ENCODE measurements at regions not wholly inside any gene's neighbourhood (a gene's known extent, or its start where the extent isn't known, plus 50 kb on each side); places are given as distances from the start of the nearest gene placed in this dataset.

DNA sequence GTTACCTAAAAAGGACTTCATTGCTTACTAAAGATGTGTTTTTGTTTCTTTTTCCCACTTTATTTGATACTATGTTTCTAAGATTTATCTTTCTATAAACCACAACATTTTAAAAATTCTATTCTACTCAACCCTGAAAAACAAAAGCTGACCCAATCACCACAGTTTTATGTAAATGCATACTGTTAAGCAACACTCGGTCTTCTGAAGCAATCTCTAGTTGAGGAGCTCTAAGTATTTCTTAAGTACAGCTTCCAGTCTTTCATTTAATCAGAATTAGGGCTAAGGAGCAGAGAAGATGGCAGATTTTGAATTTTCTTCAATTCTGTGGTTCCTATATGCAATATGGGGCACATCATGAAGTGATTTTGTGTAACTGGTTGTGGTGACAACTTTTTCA is 72.2 kb upstream of the SLC4A10 start:
- DNase-seq, result no peak
- no peak overlapping the region for H3K27ac Mint-ChIP-seq
- H3K36me3 Mint-ChIP-seq (ENCODE audit: low read depth), result no peaks in the 10 kb centered on the region
- H3K4me3 Mint-ChIP-seq, result no peak overlapping the region
- peaks cover 5% of the 10 kb centered on the region for H3K4me1 Mint-ChIP-seq
- H3K9me3 Mint-ChIP-seq, result no peaks in the 10 kb centered on the region
- TF ChIP-seq, protein P1, sequence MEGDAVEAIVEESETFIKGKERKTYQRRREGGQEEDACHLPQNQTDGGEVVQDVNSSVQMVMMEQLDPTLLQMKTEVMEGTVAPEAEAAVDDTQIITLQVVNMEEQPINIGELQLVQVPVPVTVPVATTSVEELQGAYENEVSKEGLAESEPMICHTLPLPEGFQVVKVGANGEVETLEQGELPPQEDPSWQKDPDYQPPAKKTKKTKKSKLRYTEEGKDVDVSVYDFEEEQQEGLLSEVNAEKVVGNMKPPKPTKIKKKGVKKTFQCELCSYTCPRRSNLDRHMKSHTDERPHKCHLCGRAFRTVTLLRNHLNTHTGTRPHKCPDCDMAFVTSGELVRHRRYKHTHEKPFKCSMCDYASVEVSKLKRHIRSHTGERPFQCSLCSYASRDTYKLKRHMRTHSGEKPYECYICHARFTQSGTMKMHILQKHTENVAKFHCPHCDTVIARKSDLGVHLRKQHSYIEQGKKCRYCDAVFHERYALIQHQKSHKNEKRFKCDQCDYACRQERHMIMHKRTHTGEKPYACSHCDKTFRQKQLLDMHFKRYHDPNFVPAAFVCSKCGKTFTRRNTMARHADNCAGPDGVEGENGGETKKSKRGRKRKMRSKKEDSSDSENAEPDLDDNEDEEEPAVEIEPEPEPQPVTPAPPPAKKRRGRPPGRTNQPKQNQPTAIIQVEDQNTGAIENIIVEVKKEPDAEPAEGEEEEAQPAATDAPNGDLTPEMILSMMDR (IDR thresholded peaks at IDR 0.05), result no peak
- H3K27me3 Mint-ChIP-seq (ENCODE audit: low read depth, poor library complexity), result peaks cover 3% of the 10 kb centered on the region

DNA sequence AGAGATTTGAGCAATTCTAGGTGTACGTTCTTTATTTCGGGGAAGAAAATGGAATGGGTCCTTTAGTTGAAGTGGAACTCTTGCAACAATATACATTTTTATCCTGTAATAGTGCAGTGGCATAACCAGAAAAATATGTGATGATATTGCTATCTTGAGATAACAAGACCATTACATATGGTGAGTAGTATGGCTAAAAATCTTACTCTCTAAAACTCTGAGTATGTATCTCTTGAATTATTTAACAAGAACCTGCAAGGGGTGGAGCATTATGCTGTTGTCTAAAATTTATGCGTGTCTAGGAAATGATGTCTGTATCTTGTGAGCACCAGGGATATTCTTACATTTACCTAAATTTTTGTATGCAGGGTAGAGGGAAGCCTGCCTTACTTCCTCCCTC is 68.4 kb upstream of the SLC4A10 start:
- no peak overlapping the region for H3K4me3 Mint-ChIP-seq
- H3K4me1 Mint-ChIP-seq, result peaks cover 5% of the 10 kb centered on the region
- peaks cover 4% of the 10 kb centered on the region for H3K9me3 Mint-ChIP-seq
- TF ChIP-seq, protein P1 (IDR thresholded peaks at IDR 0.05), result no peak
- no peak overlapping the region for H3K27ac Mint-ChIP-seq
- DNase-seq, result no peak
- H3K36me3 Mint-ChIP-seq (ENCODE audit: low read depth), result no peaks in the 10 kb centered on the region
- H3K27me3 Mint-ChIP-seq (ENCODE audit: low read depth, poor library complexity), result peaks cover 7% of the 10 kb centered on the region

DNA sequence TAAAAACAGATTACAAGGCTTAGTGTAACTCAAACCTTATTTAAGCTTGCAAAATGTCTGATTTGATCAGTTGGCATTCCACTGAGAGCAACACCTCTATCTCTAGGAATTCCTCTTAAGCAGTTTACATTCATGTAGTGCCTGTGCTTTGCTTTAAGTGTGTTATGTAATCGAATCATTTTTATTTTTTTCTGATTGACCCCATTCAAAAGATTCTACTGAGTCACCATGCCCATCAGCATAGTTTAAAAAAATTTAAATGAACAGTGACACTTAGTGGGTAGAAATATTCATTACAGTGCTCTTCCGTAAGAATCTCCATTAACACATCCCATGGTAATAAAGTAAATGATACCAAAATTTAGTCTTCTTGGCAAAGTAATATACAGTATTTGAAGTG is 67.8 kb upstream of the SLC4A10 start:
- no peak overlapping the region for H3K27ac Mint-ChIP-seq
- peaks cover 6% of the 10 kb centered on the region for H3K9me3 Mint-ChIP-seq
- H3K36me3 Mint-ChIP-seq (ENCODE audit: low read depth), result no peaks in the 10 kb centered on the region
- H3K4me1 Mint-ChIP-seq, result peaks cover 5% of the 10 kb centered on the region
- DNase-seq, result no peak
- peaks cover 8% of the 10 kb centered on the region for H3K27me3 Mint-ChIP-seq (ENCODE audit: low read depth, poor library complexity)
- TF ChIP-seq, protein P1 (IDR thresholded peaks at IDR 0.05), result no peak
- no peak overlapping the region for H3K4me3 Mint-ChIP-seq

DNA sequence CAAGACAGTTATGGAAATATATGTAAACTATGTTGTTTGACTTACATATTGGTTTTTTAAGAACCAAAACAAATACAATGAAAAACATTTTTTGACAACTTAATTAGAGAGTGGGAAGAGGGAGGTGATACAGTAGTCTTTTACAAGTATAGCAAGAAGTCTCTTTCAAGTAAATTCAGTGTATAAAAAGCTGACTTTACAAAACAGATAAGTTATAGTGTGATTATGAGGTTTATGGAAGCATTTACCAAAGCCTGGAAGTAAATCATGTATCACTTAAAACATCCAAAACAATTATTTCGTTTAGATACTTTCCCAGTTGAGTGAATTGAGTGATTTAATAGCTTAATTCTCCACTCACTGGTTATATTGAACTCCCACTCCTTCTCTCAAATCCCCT is 66.7 kb upstream of the SLC4A10 start:
- H3K27me3 Mint-ChIP-seq (ENCODE audit: low read depth, poor library complexity), result peaks cover 8% of the 10 kb centered on the region
- no peak overlapping the region for H3K4me3 Mint-ChIP-seq
- no peaks in the 10 kb centered on the region for H3K36me3 Mint-ChIP-seq (ENCODE audit: low read depth)
- H3K9me3 Mint-ChIP-seq, result peaks cover 12% of the 10 kb centered on the region
- no peak for DNase-seq
- H3K4me1 Mint-ChIP-seq, result peaks cover 5% of the 10 kb centered on the region
- H3K27ac Mint-ChIP-seq, result no peak overlapping the region
- TF ChIP-seq, protein P1 (IDR thresholded peaks at IDR 0.05), result no peak

DNA sequence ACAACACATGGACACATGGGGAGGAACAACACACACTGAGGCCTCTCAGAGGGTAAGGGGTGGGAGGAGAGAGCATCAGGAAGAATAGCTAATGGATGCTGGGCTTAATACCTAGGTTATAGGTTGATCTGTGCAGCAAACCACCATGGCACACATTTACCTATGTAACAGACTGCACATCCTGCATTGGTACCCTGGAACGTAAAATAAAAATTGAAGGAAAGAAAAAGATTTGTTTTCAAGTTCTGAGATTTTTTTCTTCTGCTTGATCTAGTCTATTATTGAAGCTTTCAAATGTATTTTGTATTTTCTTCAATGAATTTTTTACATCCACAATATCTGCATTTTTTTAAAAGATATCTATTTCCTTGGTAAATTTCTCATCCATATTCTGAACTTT is 59.3 kb upstream of the SLC4A10 start:
- TF ChIP-seq, protein P1 (IDR thresholded peaks at IDR 0.05), result no peak
- Mint-ChIP-seq H3K9me3 (peaks cover 48% of the 10 kb centered on the region), H3K4me3 (no peak overlapping the region)

DNA sequence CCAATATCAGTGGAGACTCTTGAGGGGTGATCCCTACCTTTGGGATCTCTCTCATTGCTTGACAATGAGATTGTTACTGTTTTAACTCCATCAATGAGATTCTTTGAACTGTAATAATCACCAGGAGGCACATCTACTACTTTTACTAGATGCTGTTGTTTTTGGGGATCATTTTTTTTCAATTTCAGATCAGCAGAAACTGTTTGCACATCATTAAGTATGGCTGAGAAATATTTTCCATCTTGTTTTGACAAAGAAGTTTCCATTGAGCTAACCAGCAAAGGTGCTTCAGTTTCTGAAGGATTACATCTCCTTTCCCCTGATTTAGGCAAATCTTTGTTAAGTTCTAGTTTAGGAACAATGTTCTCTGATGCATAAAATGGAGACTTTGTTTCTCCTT is 54.8 kb upstream of the SLC4A10 start:
- peaks cover 6% of the 10 kb centered on the region for H3K27me3 Mint-ChIP-seq (ENCODE audit: low read depth, poor library complexity)
- H3K4me1 Mint-ChIP-seq, result no peaks in the 10 kb centered on the region
- TF ChIP-seq, protein P1 (IDR thresholded peaks at IDR 0.05), result no peak
- peaks cover 19% of the 10 kb centered on the region for H3K9me3 Mint-ChIP-seq
- DNase-seq, result no peak
- H3K27ac Mint-ChIP-seq, result no peak overlapping the region
- H3K4me3 Mint-ChIP-seq, result no peak overlapping the region
- H3K36me3 Mint-ChIP-seq (ENCODE audit: low read depth), result no peaks in the 10 kb centered on the region

More for the DNA sequence above, 59.3 kb upstream of the SLC4A10 start:
- H3K4me1 Mint-ChIP-seq, result no peaks in the 10 kb centered on the region
- peaks cover 8% of the 10 kb centered on the region for H3K27me3 Mint-ChIP-seq (ENCODE audit: low read depth, poor library complexity)
- H3K36me3 Mint-ChIP-seq (ENCODE audit: low read depth), result no peaks in the 10 kb centered on the region
- H3K27ac Mint-ChIP-seq, result no peak overlapping the region
- no peak for DNase-seq

Data from nephron progenitor cell (in vitro differentiated cells).